ENCODE measurements at regions not wholly inside any gene's neighbourhood (a gene's known extent, or its start where the extent isn't known, plus 50 kb on each side); places are given as distances from the start of the nearest gene placed in this dataset.

DNA sequence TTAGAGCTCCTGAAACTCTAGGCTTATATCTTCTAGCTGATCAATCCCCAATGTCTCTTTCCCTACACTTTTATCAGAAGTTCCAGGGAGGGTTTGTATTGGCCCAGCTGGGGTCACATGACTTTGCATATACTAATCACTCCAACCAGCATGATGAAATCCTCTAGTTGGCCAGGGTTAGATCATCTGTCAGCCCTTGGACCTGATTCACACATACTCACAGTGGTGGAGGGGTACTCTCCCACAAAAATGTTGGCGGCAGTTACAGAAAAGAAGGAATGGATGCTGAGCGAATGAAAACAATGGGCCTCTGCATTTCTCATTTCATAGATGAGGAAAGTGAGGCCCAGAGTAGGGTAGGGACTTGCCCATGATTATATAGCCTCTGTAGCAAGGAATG is 151.1 kb downstream of the PJA1 start:
- Histone ChIP-seq H3K27ac (ENCODE audit: extremely low read depth, low read depth, low read length) (no peak overlapping the region), H3K4me1 (ENCODE audit: control insufficient read depth, insufficient read depth, low read length) (no peaks in the 10 kb centered on the region), H3K9me3 (ENCODE audit: control insufficient read depth, insufficient read depth, low read depth, low read length) (no peaks in the 10 kb centered on the region), H3K36me3 (ENCODE audit: control insufficient read depth in 2 of 2, insufficient read depth in 1 of 2, low read length in 2 of 2) (no peaks in the 10 kb centered on the region), H3K4me3 (ENCODE audit: low read depth, low read length) (no peak overlapping the region)
- ChIA-PET POLR2A (no interaction called here), CTCF (no interaction called here)
- TF ChIP-seq SP2 (tag by site-specific recombination; IDR thresholded peaks at IDR 0.05): no peak
- no peak for TF ChIP-seq ZNF2 (tag by site-specific recombination; IDR thresholded peaks at IDR 0.05)
- TF ChIP-seq ZSCAN5A (tag by site-specific recombination; IDR thresholded peaks at IDR 0.05): no peak
- no peak for TF ChIP-seq BCL11A (tag by site-specific recombination; IDR thresholded peaks at IDR 0.05; ENCODE audit: low read depth)
- no peak for TF ChIP-seq ZNF394 (tag by site-specific recombination; IDR thresholded peaks at IDR 0.05; ENCODE audit: borderline replicate concordance)
- TF ChIP-seq RBAK (tag by site-specific recombination; IDR thresholded peaks at IDR 0.05): no peak
- no peak for TF ChIP-seq OVOL3 (tag by site-specific recombination; IDR thresholded peaks at IDR 0.05)
- TF ChIP-seq ZNF768 (tag by site-specific recombination; IDR thresholded peaks at IDR 0.05): no peak
- TF ChIP-seq, protein P1, sequence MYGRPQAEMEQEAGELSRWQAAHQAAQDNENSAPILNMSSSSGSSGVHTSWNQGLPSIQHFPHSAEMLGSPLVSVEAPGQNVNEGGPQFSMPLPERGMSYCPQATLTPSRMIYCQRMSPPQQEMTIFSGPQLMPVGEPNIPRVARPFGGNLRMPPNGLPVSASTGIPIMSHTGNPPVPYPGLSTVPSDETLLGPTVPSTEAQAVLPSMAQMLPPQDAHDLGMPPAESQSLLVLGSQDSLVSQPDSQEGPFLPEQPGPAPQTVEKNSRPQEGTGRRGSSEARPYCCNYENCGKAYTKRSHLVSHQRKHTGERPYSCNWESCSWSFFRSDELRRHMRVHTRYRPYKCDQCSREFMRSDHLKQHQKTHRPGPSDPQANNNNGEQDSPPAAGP (tag by site-specific recombination; IDR thresholded peaks at IDR 0.05): no peak
- no peak for TF ChIP-seq ZNF670 (tag by site-specific recombination; IDR thresholded peaks at IDR 0.05; ENCODE audit: low read depth)
- no peak for TF ChIP-seq ZNF366 (tag by site-specific recombination; conservative IDR thresholded peaks at IDR 0.05)
- no peak for TF ChIP-seq KLF7 (tag by site-specific recombination; IDR thresholded peaks at IDR 0.05; ENCODE audit: borderline replicate concordance)
- TF ChIP-seq ZNF248 (tag by site-specific recombination; IDR thresholded peaks at IDR 0.05): no peak
- TF ChIP-seq IKZF3 (tag by site-specific recombination; IDR thresholded peaks at IDR 0.05): no peak

DNA sequence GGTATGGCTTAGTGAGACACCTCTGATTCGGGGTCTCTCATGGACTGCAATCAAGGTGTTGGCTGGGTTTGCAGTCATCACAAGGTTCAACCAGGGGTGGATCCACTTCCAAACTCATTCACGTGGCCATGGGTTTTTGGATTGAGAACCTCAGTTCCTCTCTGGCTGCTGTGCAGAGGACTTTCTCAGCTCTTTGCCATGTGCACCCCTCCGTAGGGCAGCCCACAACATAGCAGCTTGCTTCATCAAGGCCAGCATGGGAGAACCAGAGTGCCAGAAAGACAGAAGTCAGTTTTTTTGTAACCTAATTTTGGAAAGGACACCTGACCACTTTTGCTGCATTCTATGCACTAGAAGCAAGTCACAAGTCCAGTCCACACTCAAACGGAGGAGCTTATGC is 154.9 kb downstream of the PJA1 start:
- H3K27ac ChIP-seq (ENCODE audit: extremely low read depth, low read depth, low read length): no peak overlapping the region
- ChIA-PET CTCF (interaction anchor here (0.6 to 0.8 kb wide), 3 partner anchors 181 to 1926 kb away, joined by 3 read pairs; partner anchors contain the start of gene EFNB1), POLR2A (no interaction called here)
- no peaks in the 10 kb centered on the region for H3K4me1 ChIP-seq (ENCODE audit: control insufficient read depth, insufficient read depth, low read length)
- H3K9me3 ChIP-seq (ENCODE audit: control insufficient read depth, insufficient read depth, low read depth, low read length): peaks cover 3% of the 10 kb centered on the region
- no peaks in the 10 kb centered on the region for H3K36me3 ChIP-seq (ENCODE audit: control insufficient read depth in 2 of 2, insufficient read depth in 1 of 2, low read length in 2 of 2)
- TF ChIP-seq MEIS1 (CRISPR knock-in tag; IDR thresholded peaks at IDR 0.05; ENCODE audit: borderline replicate concordance) (no peak), ZNF239 (tag by site-specific recombination; IDR thresholded peaks at IDR 0.05) (no peak), ZNF155 (tag by site-specific recombination; IDR thresholded peaks at IDR 0.05) (no peak)
- H3K4me3 ChIP-seq (ENCODE audit: low read depth, low read length): no peak overlapping the region

DNA sequence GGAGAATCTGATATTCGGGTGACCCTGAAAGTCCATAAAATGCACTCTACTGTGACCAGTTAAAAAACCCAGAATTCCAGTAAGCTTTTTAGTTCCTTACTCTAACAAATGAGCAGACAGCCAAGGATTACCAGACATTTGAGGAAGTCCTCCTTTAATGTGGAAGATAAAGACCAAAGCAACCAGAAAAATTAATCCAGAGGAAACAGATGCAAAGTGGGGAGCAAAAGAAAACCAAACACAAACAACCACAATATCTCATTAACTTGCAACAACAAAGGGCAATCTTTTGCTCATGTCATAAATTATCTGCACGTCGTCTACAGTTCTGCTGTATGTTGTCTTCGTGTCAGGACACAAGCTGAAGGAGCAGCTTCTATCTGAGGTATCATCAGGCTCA is 164.4 kb downstream of the PJA1 start:
- Histone ChIP-seq H3K27ac (ENCODE audit: extremely low read depth, low read depth, low read length) (no peak overlapping the region), H3K9me3 (ENCODE audit: control insufficient read depth, insufficient read depth, low read depth, low read length) (peaks cover 3% of the 10 kb centered on the region), H3K4me3 (ENCODE audit: low read depth, low read length) (no peak overlapping the region), H3K36me3 (ENCODE audit: control insufficient read depth in 2 of 2, insufficient read depth in 1 of 2, low read length in 2 of 2) (no peaks in the 10 kb centered on the region), H3K4me1 (ENCODE audit: control insufficient read depth, insufficient read depth, low read length) (no peaks in the 10 kb centered on the region)
- POLR2A ChIA-PET: no interaction called here
- CTCF ChIA-PET: interaction anchor here (0.7 to 1.2 kb wide), 2 partner anchors 21 to 93 kb away, joined by 4 read pairs; no protein-coding TSS in a partner anchor
- TF ChIP-seq, protein P2, sequence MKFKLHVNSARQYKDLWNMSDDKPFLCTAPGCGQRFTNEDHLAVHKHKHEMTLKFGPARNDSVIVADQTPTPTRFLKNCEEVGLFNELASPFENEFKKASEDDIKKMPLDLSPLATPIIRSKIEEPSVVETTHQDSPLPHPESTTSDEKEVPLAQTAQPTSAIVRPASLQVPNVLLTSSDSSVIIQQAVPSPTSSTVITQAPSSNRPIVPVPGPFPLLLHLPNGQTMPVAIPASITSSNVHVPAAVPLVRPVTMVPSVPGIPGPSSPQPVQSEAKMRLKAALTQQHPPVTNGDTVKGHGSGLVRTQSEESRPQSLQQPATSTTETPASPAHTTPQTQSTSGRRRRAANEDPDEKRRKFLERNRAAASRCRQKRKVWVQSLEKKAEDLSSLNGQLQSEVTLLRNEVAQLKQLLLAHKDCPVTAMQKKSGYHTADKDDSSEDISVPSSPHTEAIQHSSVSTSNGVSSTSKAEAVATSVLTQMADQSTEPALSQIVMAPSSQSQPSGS (tag by site-specific recombination; IDR thresholded peaks at IDR 0.05; ENCODE audit: low read depth): no peak
- no peak for TF ChIP-seq ZXDB (tag by site-specific recombination; IDR thresholded peaks at IDR 0.05)
- TF ChIP-seq MZF1 (tag by site-specific recombination; IDR thresholded peaks at IDR 0.05; ENCODE audit: borderline replicate concordance): no peak
- no peak for TF ChIP-seq ZNF654 (tag by site-specific recombination; IDR thresholded peaks at IDR 0.05; ENCODE audit: low read depth)
- TF ChIP-seq, protein P3, sequence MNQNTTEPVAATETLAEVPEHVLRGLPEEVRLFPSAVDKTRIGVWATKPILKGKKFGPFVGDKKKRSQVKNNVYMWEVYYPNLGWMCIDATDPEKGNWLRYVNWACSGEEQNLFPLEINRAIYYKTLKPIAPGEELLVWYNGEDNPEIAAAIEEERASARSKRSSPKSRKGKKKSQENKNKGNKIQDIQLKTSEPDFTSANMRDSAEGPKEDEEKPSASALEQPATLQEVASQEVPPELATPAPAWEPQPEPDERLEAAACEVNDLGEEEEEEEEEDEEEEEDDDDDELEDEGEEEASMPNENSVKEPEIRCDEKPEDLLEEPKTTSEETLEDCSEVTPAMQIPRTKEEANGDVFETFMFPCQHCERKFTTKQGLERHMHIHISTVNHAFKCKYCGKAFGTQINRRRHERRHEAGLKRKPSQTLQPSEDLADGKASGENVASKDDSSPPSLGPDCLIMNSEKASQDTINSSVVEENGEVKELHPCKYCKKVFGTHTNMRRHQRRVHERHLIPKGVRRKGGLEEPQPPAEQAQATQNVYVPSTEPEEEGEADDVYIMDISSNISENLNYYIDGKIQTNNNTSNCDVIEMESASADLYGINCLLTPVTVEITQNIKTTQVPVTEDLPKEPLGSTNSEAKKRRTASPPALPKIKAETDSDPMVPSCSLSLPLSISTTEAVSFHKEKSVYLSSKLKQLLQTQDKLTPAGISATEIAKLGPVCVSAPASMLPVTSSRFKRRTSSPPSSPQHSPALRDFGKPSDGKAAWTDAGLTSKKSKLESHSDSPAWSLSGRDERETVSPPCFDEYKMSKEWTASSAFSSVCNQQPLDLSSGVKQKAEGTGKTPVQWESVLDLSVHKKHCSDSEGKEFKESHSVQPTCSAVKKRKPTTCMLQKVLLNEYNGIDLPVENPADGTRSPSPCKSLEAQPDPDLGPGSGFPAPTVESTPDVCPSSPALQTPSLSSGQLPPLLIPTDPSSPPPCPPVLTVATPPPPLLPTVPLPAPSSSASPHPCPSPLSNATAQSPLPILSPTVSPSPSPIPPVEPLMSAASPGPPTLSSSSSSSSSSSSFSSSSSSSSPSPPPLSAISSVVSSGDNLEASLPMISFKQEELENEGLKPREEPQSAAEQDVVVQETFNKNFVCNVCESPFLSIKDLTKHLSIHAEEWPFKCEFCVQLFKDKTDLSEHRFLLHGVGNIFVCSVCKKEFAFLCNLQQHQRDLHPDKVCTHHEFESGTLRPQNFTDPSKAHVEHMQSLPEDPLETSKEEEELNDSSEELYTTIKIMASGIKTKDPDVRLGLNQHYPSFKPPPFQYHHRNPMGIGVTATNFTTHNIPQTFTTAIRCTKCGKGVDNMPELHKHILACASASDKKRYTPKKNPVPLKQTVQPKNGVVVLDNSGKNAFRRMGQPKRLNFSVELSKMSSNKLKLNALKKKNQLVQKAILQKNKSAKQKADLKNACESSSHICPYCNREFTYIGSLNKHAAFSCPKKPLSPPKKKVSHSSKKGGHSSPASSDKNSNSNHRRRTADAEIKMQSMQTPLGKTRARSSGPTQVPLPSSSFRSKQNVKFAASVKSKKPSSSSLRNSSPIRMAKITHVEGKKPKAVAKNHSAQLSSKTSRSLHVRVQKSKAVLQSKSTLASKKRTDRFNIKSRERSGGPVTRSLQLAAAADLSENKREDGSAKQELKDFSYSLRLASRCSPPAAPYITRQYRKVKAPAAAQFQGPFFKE (tag by site-specific recombination; IDR thresholded peaks at IDR 0.05; ENCODE audit: borderline replicate concordance): no peak

Data from HEK293 (cell line).